ENCODE measurements at regions not wholly inside any gene's neighbourhood (a gene's known extent, or its start where the extent isn't known, plus 50 kb on each side); places are given as distances from the start of the nearest gene placed in this dataset.
A peak's percentile ranks its signal among the peaks of the same experiment; 100 is the strongest.
"Not testable (repeated sequence)": the region's sequence is repeated elsewhere in the genome, so short reads cannot be mapped to it uniquely, and the experiment has no call there.

DNA sequence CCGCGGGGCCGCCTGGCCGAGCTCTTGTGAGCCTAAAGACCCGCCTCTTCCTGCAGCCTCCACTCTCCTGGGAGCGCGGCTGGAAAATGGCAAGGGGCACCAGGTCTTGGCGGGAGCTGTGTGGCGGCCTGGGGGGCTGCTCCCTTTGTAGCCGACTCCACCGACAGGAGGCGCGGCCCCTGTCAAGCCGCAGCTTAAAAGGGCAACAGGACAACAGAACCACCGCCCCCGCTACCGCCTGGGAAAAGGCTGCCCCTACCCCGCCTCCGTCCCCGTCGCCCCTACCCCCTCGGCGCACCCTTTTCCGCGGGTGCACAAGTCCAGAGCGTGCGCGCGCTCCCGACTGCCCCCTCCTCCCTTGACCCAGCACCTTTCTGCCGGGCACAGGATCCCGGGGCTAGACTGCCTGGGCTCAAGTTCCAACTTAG lies 60.3 kb downstream of the GOLGA8K start:
- CTCF ChIA-PET, POLR2A ChIA-PET, H3K9me3 ChIP-seq, H3K4me1 ChIP-seq: not testable (repeated sequence)
- peak; percentile 45 to 78 for ATAC-seq
- 0% methylated on average over 5 of the region's 32 CpGs for WGBS (ENCODE audit: missing lambda C conversion rate)
- peak; percentile 89 for FAIRE-seq
- peak in 1 of 2 experiments; percentile 16 for DNase-seq (ENCODE audit: low read depth in 1 of 2, low spot score in 1 of 2)
- H3K4me3 ChIP-seq: peak overlapping the region; percentile 40
- H3K27ac ChIP-seq: peak overlapping the region in 1 of 2 experiments; percentile 63; a peak in 1 of 6 replicates
- peak overlapping the region; percentile 74 for H3K4me2 ChIP-seq

DNA sequence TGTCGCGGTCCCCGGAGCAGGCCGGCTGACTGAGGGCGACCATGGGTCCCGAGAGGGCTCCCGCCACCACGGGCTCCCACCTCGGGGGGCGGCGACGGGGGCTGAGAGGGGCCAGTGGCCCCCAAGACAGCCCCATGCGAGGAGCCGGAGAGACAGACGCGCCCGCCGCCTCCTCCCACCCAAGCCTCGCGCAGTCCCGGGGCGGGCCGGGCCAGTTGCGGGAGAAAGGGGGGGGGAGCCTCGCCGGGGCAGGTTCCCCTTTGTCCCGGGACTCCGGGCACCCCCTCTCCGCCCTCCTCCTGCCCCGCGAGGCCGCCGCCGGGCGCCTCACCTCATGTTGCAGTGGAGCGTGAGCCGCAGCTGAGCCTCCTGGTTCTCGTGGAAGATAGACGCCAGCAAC lies 60.8 kb downstream of the GOLGA8K start:
- FAIRE-seq; CTCF ChIA-PET; H3K4me1 ChIP-seq; H3K9me3 ChIP-seq; H3K27ac ChIP-seq; H3K4me3 ChIP-seq; DNase-seq (ENCODE audit: low read depth in 1 of 2, low spot score in 1 of 2); POLR2A ChIA-PET; H3K4me2 ChIP-seq: not testable (repeated sequence)
- peak in 1 of 2 experiments; percentile 28; a peak in 3 of 6 replicates for ATAC-seq
- no CpG with 5 or more reads among the region's 39 CpGs for WGBS (ENCODE audit: missing lambda C conversion rate)

DNA sequence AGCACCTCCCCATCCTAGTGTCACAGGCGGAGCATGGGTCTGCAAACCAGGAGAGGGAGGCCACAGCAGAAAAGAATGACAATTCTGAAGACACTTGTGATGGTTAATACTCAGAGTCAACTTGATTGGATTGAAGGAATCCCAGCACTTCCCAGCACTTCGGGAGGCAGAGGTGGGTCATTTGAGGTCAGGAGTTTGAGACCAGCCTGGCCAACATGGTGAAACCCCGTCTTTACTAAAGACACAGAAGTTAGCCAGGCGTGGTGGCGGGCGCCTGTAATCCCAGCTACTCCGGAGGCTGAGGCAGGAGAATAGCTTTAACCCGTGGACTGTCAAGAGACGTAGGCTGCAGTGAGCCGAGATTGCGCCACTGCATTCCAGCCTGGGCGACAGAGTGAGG lies 61.6 kb downstream of the GOLGA8K start:
- CTCF ChIA-PET: interaction anchor here (0.7 kb wide), 1 partner anchor 786 kb away, joined by 3 read pairs; no protein-coding TSS in a partner anchor
- H3K4me1 ChIP-seq; DNase-seq (ENCODE audit: low read depth in 1 of 2, low spot score in 1 of 2); FAIRE-seq; H3K4me3 ChIP-seq; H3K27ac ChIP-seq; ATAC-seq; POLR2A ChIA-PET; H3K9me3 ChIP-seq; H3K4me2 ChIP-seq: not testable (repeated sequence)
- WGBS (ENCODE audit: missing lambda C conversion rate): 95% methylated on average over 11 of the region's 12 CpGs

DNA sequence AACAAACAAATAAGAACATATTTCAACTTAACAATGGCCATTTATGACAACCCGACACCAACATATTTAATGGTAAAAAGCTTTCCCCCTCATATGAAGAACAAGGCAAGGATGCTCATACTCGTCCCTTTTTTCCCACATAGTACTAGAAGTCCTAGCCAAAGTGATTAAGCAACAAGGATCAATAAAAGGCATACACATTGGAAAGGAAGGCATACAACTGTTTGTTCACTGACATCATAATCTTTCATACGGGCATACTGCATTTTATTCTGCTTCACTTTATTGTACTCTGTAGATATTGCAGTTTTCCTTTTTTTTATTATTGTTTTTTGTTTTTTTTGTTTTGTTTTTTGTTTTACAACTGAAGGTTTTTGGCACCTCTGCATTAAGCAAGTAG lies 66.3 kb downstream of the GOLGA8K start:
- CTCF ChIA-PET; H3K4me1 ChIP-seq; H3K4me3 ChIP-seq; DNase-seq (ENCODE audit: low read depth in 1 of 2, low spot score in 1 of 2); H3K4me2 ChIP-seq; ATAC-seq; H3K27ac ChIP-seq; H3K9me3 ChIP-seq; POLR2A ChIA-PET: not testable (repeated sequence)
- FAIRE-seq: peak; percentile 79
- WGBS (ENCODE audit: missing lambda C conversion rate): 58% methylated on average over 2 of the region's 3 CpGs

DNA sequence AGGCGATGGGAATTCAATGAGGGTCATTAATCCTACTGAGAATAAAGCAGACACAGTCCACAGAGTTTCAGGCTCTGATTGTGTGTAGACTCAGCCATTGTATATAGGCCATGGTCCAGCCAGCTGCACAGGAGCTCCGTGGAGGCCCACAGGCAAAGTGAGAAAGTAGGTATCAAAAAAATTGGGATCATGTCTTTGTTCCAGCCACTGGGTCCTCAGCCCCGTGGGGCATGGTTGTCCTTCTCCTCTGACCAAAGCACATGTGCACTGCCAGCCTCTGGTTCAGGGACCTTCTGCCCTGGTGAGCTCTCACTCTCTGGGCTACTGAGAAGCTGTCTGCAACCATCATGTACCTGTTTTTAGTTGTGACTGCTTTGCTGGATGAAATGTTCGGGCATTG lies 79.7 kb downstream of the GOLGA8K start:
- WGBS (ENCODE audit: missing lambda C conversion rate): 28% methylated on average over 3 of the region's 4 CpGs
- CTCF ChIA-PET; H3K4me3 ChIP-seq; ATAC-seq; POLR2A ChIA-PET; DNase-seq (ENCODE audit: low read depth in 1 of 2, low spot score in 1 of 2); H3K9me3 ChIP-seq; H3K4me2 ChIP-seq; H3K27ac ChIP-seq; H3K4me1 ChIP-seq: not testable (repeated sequence)
- peak; percentile 87 for FAIRE-seq

DNA sequence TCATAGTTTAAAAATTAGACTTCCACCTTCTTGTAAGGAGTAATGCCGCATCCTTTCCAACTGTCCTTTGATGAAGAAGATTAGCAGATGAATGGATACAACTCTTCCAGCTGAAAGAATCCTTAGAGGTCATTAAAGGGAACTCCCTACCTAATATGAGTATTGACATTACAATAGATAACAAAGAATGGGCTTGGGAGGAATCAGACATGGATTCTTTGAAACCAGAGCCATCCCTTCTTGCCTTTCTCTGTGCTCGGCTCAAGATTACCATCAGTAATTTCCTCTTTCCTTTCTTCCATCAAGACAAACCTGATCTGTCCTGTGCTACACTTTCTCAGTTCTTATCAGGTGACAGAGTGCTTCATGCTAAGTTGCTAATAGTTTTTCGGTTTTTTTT lies 83.8 kb downstream of the GOLGA8K start:
- H3K9me3 ChIP-seq; CTCF ChIA-PET; ATAC-seq; H3K4me1 ChIP-seq; DNase-seq (ENCODE audit: low read depth in 1 of 2, low spot score in 1 of 2); POLR2A ChIA-PET; H3K4me2 ChIP-seq; H3K4me3 ChIP-seq; FAIRE-seq; H3K27ac ChIP-seq: not testable (repeated sequence)
- 48% methylated on average over 2 of the region's 3 CpGs for WGBS (ENCODE audit: missing lambda C conversion rate)

DNA sequence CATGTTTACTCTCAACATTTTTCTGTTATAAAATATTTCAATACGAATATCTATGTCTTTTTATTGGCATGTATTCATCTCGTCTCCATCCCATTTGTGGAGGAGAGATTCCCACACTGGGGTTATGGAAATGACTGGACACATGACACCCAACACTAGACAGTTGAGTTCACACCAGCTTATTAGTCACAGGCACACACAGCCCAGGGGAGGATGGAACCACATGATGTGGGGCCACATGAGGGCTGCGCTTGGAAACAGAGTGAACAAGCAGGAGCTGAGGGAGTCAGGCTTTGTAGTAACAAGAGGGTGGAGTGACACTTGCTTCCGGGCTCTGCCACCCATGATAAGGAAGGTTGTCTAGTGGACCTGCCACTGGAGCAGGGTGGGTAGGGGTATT lies 86.6 kb downstream of the GOLGA8K start:
- DNase-seq (ENCODE audit: low read depth in 1 of 2, low spot score in 1 of 2); FAIRE-seq; H3K4me2 ChIP-seq; POLR2A ChIA-PET; H3K27ac ChIP-seq; CTCF ChIA-PET; H3K9me3 ChIP-seq; H3K4me1 ChIP-seq; H3K4me3 ChIP-seq: not testable (repeated sequence)
- no CpG with 5 or more reads among the region's 4 CpGs for WGBS (ENCODE audit: missing lambda C conversion rate)
- peak in 1 of 2 experiments; percentile 42; a peak in 3 of 6 replicates for ATAC-seq

DNA sequence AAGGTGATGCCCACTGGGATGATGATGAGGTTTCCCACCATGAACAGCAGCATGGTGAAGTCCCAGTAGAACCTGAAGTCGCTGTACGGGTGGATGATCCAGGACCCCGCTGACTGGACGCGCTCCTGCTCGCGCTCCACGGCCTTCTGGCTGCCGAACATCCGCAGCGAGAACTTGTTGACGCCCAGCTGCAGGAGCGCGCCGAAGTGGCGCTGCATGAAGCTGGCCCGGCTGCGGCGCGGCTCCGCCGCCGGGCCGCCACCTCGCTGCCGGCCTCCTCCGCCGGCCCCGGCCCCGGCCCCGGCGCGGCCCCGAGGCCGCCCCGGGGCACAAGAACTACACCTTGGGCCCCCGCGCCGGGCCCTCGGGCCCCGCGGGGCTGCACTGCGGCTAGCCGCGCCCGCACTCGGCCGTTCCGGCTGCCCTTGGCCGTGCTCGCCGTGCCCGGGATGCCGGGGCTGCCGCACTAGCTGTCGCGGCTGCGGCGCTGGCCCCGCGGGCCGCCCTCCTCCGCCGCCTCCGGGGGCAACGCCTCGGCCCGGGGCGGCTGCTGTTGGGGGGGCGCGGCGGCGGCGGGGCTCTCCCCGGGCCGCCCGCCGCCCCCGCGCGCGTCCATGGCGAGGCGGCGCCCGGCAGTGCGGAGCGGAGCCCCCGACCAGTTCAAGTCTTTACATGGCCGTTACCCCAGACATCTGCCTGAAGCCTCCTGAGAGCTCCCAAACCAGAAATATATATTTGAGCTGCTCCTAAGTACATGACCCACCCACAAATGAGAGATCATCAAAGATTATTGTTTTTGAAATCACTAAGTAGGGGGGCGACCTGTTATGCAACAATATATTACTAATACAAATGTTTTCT lies 87.8 kb downstream of the GOLGA8K start:
- CTCF ChIA-PET; FAIRE-seq; DNase-seq (ENCODE audit: low read depth in 1 of 2, low spot score in 1 of 2); H3K4me1 ChIP-seq; POLR2A ChIA-PET; H3K9me3 ChIP-seq: not testable (repeated sequence)
- 21% methylated on average over 5 of the region's 91 CpGs for WGBS (ENCODE audit: missing lambda C conversion rate)
- peak; percentile 84 to 89 for ATAC-seq
- Histone ChIP-seq H3K4me2 (peak overlapping the region; percentile 47; the same call in 1 of the 3 replicates), H3K4me3 (peak overlapping the region; percentile 38; the same call in 2 of the 3 replicates), H3K27ac (peak overlapping the region in 1 of 2 experiments; percentile 74; a peak in 2 of 6 replicates)

DNA sequence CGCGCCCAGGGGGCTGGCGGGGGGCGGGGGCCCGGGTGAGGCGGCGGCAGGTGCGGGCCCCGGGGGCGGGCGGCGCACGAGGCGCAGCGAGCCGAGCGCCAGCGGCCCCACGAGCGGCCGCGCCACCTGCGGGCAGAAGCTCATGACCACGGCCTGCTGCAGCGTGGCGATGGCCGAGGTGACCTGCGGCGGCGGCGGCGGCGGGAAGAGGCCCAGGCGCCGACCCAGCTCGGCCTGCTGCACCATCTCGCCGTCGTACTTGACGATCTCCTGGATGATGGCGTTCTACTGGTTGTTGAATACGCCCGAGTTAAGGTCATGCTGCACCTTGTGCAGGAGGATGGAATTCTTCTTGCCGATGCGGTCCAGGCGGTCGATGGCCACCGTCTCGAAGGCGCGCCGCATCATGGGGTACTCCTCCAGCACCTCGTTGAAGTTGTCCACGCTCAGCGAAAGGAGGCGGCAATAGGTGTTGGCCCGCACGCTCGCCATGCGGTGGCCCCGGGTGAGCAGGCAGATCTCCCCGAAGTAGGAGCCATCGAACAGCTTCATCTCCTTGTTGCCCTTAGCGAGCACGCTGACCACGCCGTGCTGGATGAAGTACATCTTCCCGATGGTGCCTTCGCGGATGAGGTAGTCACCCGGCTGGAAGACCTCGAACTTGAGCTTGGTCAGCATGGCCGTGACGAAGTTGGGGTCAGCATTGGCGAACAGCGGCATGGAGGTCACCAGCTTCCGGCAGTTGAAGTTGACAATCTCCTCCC lies 89.5 kb downstream of the GOLGA8K start:
- POLR2A ChIA-PET: not testable (repeated sequence)

DNA sequence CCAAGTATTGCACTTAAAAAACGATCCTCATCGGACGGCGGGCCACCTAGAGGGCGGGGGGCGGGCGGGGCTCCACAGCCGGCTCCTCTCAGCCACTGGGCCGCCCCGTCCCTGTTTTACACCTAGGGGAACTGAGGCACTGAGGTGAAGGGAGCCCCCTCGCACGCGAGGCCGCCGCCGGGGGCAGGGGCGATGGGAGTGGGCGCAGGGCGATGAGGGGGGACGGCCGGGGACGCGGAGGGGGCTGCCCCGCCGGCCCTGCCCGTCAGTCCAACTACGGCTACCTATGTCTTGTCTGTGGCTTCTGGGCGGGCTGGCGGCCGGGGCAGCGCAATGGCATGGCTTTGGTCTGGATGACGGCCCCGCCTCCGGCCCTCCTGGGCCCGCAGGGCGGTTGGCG lies 90.4 kb downstream of the GOLGA8K start:
- FAIRE-seq; H3K4me3 ChIP-seq; H3K9me3 ChIP-seq; H3K4me1 ChIP-seq; CTCF ChIA-PET; H3K27ac ChIP-seq; DNase-seq (ENCODE audit: low read depth in 1 of 2, low spot score in 1 of 2); H3K4me2 ChIP-seq; ATAC-seq; POLR2A ChIA-PET: not testable (repeated sequence)
- WGBS (ENCODE audit: missing lambda C conversion rate): 80% methylated on average over 4 of the region's 37 CpGs

More for the DNA sequence above, 89.5 kb downstream of the GOLGA8K start:
- FAIRE-seq, CTCF ChIA-PET, H3K4me2 ChIP-seq, H3K9me3 ChIP-seq, ATAC-seq, H3K27ac ChIP-seq, H3K4me3 ChIP-seq, H3K4me1 ChIP-seq: not testable (repeated sequence)
- peak in 1 of 2 experiments; percentile 0 for DNase-seq (ENCODE audit: low read depth in 1 of 2, low spot score in 1 of 2)
- WGBS (ENCODE audit: missing lambda C conversion rate): 90% methylated on average over 15 of the region's 77 CpGs

DNA sequence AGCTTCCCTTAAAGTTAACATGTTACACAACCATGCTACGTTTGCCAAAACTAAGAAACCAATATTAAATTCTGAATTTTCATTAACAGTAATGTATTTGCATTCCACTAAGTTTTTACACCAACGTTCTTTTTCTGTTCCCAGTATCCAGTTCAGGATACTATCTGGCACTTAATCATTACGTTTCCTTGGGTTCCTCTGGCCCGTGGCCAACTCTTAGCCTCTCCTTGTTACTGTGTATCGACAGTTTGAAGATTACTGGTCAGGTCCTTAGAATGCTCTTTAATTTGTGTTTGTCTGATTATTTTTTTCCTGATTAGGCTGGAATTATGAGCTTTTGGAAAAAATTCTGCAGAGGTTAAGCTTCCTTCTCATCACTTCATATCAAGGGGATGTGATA lies 95.5 kb downstream of the GOLGA8K start:
- H3K9me3 ChIP-seq; ATAC-seq; DNase-seq (ENCODE audit: low read depth in 1 of 2, low spot score in 1 of 2); H3K4me2 ChIP-seq; POLR2A ChIA-PET; H3K4me1 ChIP-seq; CTCF ChIA-PET; H3K4me3 ChIP-seq; H3K27ac ChIP-seq; FAIRE-seq: not testable (repeated sequence)
- 14% methylated on average over 5 of the region's 5 CpGs for WGBS (ENCODE audit: missing lambda C conversion rate)
